KMS-11 (cell line): ENCODE measurements at regions not wholly inside any gene's neighbourhood (a gene's known extent, or its start where the extent isn't known, plus 50 kb on each side); places are given as distances from the start of the nearest gene placed in this dataset.

Experiments used
- H2AFZ ChIP-seq: fragments of 200-600 bp; sonication (generic); 2 replicates; pipeline ENCODE4 v1.6.1; 2016; ENCODE audit warnings: antibody characterized with exemption, mixed run types, low read depth
- H3K27ac ChIP-seq: fragments of 200-600 bp; sonication (generic); 2 replicates; pipeline ENCODE4 v1.6.1; 2016; ENCODE audit warnings: mild to moderate bottlenecking, mixed run types
- H3K27me3 ChIP-seq: fragments of 200-600 bp; sonication (generic); 2 replicates; pipeline ENCODE4 v1.6.1; 2017; ENCODE audit warnings: mild to moderate bottlenecking, low read depth, mixed run types, moderate library complexity; ENCODE audit not compliant: insufficient read depth
- H3K36me3 ChIP-seq: fragments of 200-600 bp; sonication (generic); 2 replicates; pipeline ENCODE4 v1.6.1; 2017; ENCODE audit warnings: mild to moderate bottlenecking, mixed run types; ENCODE audit not compliant: insufficient read depth
- H3K4me1 ChIP-seq: fragments of 200-600 bp; sonication (generic); 2 replicates; pipeline ENCODE4 v1.6.1; 2016; ENCODE audit warnings: mild to moderate bottlenecking, low read depth, mixed run types; ENCODE audit not compliant: poor library complexity, severe bottlenecking
- H3K4me2 ChIP-seq: fragments of 200-600 bp; sonication (generic); 2 replicates; pipeline ENCODE4 v1.7.0; 2016; ENCODE audit warnings: mild to moderate bottlenecking, mixed run types
- H3K4me3 ChIP-seq: fragments of 200-600 bp; sonication (generic); IDR thresholded peaks from 2 replicates; pipeline ENCODE4 v1.6.1; 2017; ENCODE audit warnings: low read depth, low read length, mixed read lengths; ENCODE audit not compliant: insufficient read depth
- H3K79me2 ChIP-seq: fragments of 200-600 bp; sonication (generic); 2 replicates; pipeline ENCODE4 v1.6.1; 2016; ENCODE audit warnings: low read depth, mixed run types; ENCODE audit not compliant: insufficient read depth
- H3K9ac ChIP-seq: fragments of 200-600 bp; sonication (generic); 2 replicates; pipeline ENCODE4 v1.6.1; 2016; ENCODE audit warnings: mild to moderate bottlenecking, mixed run types
- H4K20me1 ChIP-seq: fragments of 200-600 bp; sonication (generic); 2 replicates; pipeline ENCODE4 v1.6.1; 2016; ENCODE audit warnings: mild to moderate bottlenecking, mixed run types; ENCODE audit not compliant: insufficient read depth
- TF ChIP-seq, protein P1 (sequence below): fragments of 200-600 bp; sonication (generic); conservative IDR thresholded peaks from 2 replicates; pipeline ENCODE4 v1.6.1; 2017; ENCODE audit warnings: low read depth, mild to moderate bottlenecking, antibody characterized with exemption, low read length, moderate library complexity, mixed read lengths

DNA sequence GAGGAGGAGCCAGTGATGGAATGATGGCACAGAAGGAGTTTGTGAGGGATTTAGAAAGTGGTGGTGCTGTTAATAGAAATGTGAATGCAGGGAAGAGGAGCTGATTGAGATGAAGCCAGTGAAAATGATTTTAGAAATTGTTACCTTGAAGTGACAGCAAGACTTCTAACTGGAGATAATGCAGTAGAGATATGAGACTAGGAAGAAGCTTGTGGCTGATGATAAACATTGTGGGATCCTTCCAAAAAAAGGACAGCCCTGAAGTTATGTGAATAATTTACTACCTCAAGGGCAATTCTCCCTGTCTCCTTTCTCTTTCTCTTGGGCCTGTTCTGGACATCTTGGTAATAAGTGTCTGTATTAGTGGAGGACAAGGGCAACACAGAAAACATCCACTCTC lies 138.6 kb downstream of the LSMEM1 start:
- no peak overlapping the region for H3K4me3 ChIP-seq
- no peaks in the 10 kb centered on the region for H3K27me3 ChIP-seq
- no peaks in the 10 kb centered on the region for H4K20me1 ChIP-seq
- TF ChIP-seq, protein P1, sequence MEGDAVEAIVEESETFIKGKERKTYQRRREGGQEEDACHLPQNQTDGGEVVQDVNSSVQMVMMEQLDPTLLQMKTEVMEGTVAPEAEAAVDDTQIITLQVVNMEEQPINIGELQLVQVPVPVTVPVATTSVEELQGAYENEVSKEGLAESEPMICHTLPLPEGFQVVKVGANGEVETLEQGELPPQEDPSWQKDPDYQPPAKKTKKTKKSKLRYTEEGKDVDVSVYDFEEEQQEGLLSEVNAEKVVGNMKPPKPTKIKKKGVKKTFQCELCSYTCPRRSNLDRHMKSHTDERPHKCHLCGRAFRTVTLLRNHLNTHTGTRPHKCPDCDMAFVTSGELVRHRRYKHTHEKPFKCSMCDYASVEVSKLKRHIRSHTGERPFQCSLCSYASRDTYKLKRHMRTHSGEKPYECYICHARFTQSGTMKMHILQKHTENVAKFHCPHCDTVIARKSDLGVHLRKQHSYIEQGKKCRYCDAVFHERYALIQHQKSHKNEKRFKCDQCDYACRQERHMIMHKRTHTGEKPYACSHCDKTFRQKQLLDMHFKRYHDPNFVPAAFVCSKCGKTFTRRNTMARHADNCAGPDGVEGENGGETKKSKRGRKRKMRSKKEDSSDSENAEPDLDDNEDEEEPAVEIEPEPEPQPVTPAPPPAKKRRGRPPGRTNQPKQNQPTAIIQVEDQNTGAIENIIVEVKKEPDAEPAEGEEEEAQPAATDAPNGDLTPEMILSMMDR: no peak
- H3K27ac ChIP-seq: no peak overlapping the region
- no peak overlapping the region for H2AFZ ChIP-seq
- H3K79me2 ChIP-seq: no peaks in the 10 kb centered on the region
- H3K36me3 ChIP-seq: no peaks in the 10 kb centered on the region
- H3K4me1 ChIP-seq: no peaks in the 10 kb centered on the region
- no peak overlapping the region for H3K4me2 ChIP-seq
- H3K9ac ChIP-seq: no peak overlapping the region

DNA sequence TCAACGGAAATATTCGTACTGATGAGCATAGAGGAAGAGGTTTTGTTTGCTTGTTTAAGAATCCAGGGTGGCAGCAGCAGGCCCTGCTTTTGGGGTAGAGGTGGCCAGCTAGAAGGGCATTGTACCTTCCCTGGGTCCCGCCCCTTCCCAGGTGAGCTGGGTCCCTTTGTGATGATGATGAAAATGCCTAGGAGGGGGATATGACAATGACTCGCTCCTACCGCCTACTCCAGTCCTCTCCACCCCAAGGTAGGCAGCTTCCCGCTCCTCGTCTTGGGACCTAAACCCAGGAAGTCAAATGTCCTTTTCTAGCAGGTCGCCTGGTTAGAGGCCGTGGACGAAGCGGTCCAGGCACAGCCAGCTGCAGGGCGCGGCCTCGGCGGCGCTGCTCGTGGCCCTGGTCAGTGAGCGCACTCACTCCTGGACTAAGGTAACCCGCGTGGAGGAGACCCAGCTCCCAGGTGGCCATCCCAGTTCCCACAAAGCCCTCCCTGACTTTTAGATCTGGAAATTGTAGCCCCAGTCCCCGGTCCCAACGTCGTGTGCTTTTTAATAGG lies 141.4 kb downstream of the LSMEM1 start:
- Histone ChIP-seq H3K4me2 (no peak overlapping the region), H3K9ac (no peak overlapping the region), H3K27me3 (no peaks in the 10 kb centered on the region), H3K79me2 (no peaks in the 10 kb centered on the region), H3K36me3 (no peaks in the 10 kb centered on the region), H4K20me1 (no peaks in the 10 kb centered on the region), H3K4me1 (no peaks in the 10 kb centered on the region), H3K27ac (no peak overlapping the region), H3K4me3 (no peak overlapping the region), H2AFZ (no peak overlapping the region)
- TF ChIP-seq, protein P1: no peak

DNA sequence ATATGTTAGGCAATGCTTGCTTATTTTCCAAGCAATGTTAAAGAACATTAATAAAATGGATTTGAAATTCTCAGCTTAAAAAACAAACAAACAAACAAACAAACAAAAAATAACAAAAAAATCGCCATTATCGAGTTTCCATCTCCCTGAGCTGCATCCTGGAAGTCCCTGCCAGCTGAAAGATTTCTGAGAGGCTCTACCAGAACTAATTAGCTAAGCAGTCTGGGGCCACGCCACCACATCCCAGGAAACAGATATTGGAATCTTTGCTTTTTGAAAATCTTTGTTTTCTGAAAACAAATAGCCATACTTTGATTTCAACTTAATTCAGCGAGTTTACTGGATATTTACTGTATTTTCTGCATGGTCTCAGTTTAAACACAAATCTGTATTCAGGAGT lies 143.6 kb downstream of the LSMEM1 start:
- H3K27ac ChIP-seq: no peak overlapping the region
- no peaks in the 10 kb centered on the region for H3K27me3 ChIP-seq
- no peaks in the 10 kb centered on the region for H4K20me1 ChIP-seq
- no peaks in the 10 kb centered on the region for H3K4me1 ChIP-seq
- no peaks in the 10 kb centered on the region for H3K79me2 ChIP-seq
- no peak overlapping the region for H2AFZ ChIP-seq
- no peaks in the 10 kb centered on the region for H3K36me3 ChIP-seq
- H3K4me3 ChIP-seq: no peak overlapping the region
- H3K4me2 ChIP-seq: no peak overlapping the region
- TF ChIP-seq, protein P1: no peak
- H3K9ac ChIP-seq: no peak overlapping the region

DNA sequence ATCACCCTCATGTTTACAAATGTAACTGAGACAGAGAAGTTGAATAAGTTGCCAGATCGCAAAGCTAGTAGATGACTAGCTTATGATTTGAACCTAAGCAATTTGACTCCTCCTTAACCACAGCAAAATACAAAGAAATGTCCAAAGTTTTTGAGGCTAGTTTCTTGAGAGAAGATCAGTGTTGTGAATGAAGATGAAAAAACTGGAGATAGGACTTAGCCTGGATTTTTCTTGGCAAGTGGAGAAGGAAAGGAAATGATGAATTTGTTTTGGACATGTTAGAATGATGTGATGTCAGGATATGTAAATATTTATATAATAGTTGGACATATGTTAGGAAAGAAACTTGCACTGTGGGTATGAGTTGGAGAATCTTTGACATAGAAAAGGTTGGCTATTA lies 149.8 kb downstream of the LSMEM1 start:
- Histone ChIP-seq H3K9ac (no peak overlapping the region), H4K20me1 (no peaks in the 10 kb centered on the region), H3K27ac (no peak overlapping the region), H3K4me2 (no peak overlapping the region), H3K27me3 (no peaks in the 10 kb centered on the region), H3K4me1 (no peaks in the 10 kb centered on the region), H2AFZ (no peak overlapping the region), H3K4me3 (no peak overlapping the region), H3K36me3 (no peaks in the 10 kb centered on the region), H3K79me2 (no peaks in the 10 kb centered on the region)
- TF ChIP-seq, protein P1: no peak

DNA sequence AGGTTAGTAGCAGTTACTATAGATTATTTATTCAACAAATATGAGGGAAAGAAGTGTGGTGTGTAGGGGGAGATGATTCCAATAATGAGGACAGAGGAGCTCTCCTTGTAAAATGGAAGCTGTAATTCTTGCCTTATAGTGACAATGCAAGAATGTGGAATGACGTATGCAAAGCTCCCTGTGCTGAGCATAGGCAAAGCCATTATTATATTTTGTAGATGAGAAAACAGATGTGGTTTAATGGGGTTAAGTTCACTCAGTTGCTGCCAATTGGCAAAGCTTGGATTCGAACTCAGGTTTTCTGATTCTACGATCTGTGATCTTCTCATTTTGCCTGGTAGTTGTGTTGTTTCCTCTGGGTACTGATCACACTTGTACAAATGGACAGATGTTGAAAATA lies 153.3 kb downstream of the LSMEM1 start:
- no peak overlapping the region for H3K27ac ChIP-seq
- H3K4me1 ChIP-seq: no peaks in the 10 kb centered on the region
- H4K20me1 ChIP-seq: no peaks in the 10 kb centered on the region
- H3K79me2 ChIP-seq: no peaks in the 10 kb centered on the region
- no peaks in the 10 kb centered on the region for H3K36me3 ChIP-seq
- no peak overlapping the region for H2AFZ ChIP-seq
- H3K9ac ChIP-seq: no peak overlapping the region
- TF ChIP-seq, protein P1: no peak
- no peaks in the 10 kb centered on the region for H3K27me3 ChIP-seq
- no peak overlapping the region for H3K4me2 ChIP-seq
- H3K4me3 ChIP-seq: no peak overlapping the region
